ENCODE measurements at regions not wholly inside any gene's neighbourhood (a gene's known extent, or its start where the extent isn't known, plus 50 kb on each side); places are given as distances from the start of the nearest gene placed in this dataset.

GRCh38 chr7:31284106-31284505, 56.4 kb downstream of the NEUROD6 start:
- TF ChIP-seq BHLHE40 (IDR thresholded peaks at IDR 0.05; ENCODE audit: low read depth, low read length) (no peak), FOSL2 (IDR thresholded peaks at IDR 0.05) (no peak), FOSL2 (CRISPR knock-in tag; IDR thresholded peaks at IDR 0.05) (no peak), CTCF (IDR thresholded peaks at IDR 0.05) (no peak), POLR2A (IDR thresholded peaks at IDR 0.05; ENCODE audit: low read length) (no peak), RFX5 (IDR thresholded peaks at IDR 0.05) (no peak), HOXA7 (CRISPR knock-in tag; IDR thresholded peaks at IDR 0.05) (no peak), JUNB (IDR thresholded peaks at IDR 0.05) (no peak), KDM1A (IDR thresholded peaks at IDR 0.05; ENCODE audit: low read depth) (no peak), MAFK (IDR thresholded peaks at IDR 0.05; ENCODE audit: partially characterized antibody) (no peak), PBX3 (IDR thresholded peaks at IDR 0.05) (no peak), ESRRA (IDR thresholded peaks at IDR 0.05; ENCODE audit: borderline replicate concordance, low read length) (no peak)

Data from A549 (cell line).